IPS-18a (cell line): ENCODE measurements at regions not wholly inside any gene's neighbourhood (a gene's known extent, or its start where the extent isn't known, plus 50 kb on each side); places are given as distances from the start of the nearest gene placed in this dataset.

Experiments used
- H3K27ac ChIP-seq: one replicate; pipeline ENCODE4 v1.5.1; 2013; ENCODE audit warnings: low read length
- H3K27me3 ChIP-seq: one replicate; pipeline ENCODE4 v1.6.1; 2013; ENCODE audit warnings: mild to moderate bottlenecking, low read length; ENCODE audit not compliant: control insufficient read depth, insufficient read depth
- H3K36me3 ChIP-seq: one replicate; pipeline ENCODE4 v1.6.1; 2013; ENCODE audit warnings: low read depth, low read length; ENCODE audit not compliant: control insufficient read depth
- H3K4me1 ChIP-seq: one replicate; pipeline ENCODE4 v1.6.1; 2013; ENCODE audit warnings: low read depth, low read length; ENCODE audit not compliant: control insufficient read depth
- H3K4me3 ChIP-seq: one replicate; pipeline ENCODE4 v1.5.1; 2013; ENCODE audit warnings: low read length
- H3K9ac ChIP-seq: one replicate; pipeline ENCODE4 v1.6.1; 2013; ENCODE audit warnings: mild to moderate bottlenecking, low read length, moderate library complexity
- H3K9me3 ChIP-seq: one replicate; pipeline ENCODE4 v1.6.1; 2013; ENCODE audit warnings: low read depth, low read length; ENCODE audit not compliant: control insufficient read depth

GRCh38 chr18:75554644-75555185, 127.2 kb upstream of the SMIM21 start:
- H3K9me3 ChIP-seq = no peaks in the 10 kb centered on the region
- H3K36me3 ChIP-seq = no peaks in the 10 kb centered on the region
- H3K9ac ChIP-seq = no peak overlapping the region
- no peak overlapping the region for H3K27ac ChIP-seq
- no peak overlapping the region for H3K4me3 ChIP-seq
- H3K4me1 ChIP-seq = peaks cover 8% of the 10 kb centered on the region
- no peaks in the 10 kb centered on the region for H3K27me3 ChIP-seq

GRCh38 chr18:75554176-75554575, 126.7 kb upstream of the SMIM21 start:
- H3K27me3 ChIP-seq = no peaks in the 10 kb centered on the region
- H3K9ac ChIP-seq = no peak overlapping the region
- H3K27ac ChIP-seq = no peak overlapping the region
- no peaks in the 10 kb centered on the region for H3K36me3 ChIP-seq
- H3K4me1 ChIP-seq = peaks cover 8% of the 10 kb centered on the region
- H3K4me3 ChIP-seq = no peak overlapping the region
- H3K9me3 ChIP-seq = no peaks in the 10 kb centered on the region

GRCh38 chr18:75553021-75553420, 125.5 kb upstream of the SMIM21 start:
- Histone ChIP-seq H3K9me3 (no peaks in the 10 kb centered on the region), H3K36me3 (no peaks in the 10 kb centered on the region), H3K4me1 (peaks cover 8% of the 10 kb centered on the region), H3K4me3 (no peak overlapping the region), H3K9ac (no peak overlapping the region), H3K27me3 (no peaks in the 10 kb centered on the region), H3K27ac (no peak overlapping the region)

- Histone ChIP-seq H3K27ac (no peak overlapping the region), H3K9ac (no peak overlapping the region), H3K4me1 (peaks cover 8% of the 10 kb centered on the region), H3K36me3 (no peaks in the 10 kb centered on the region), H3K9me3 (no peaks in the 10 kb centered on the region), H3K4me3 (no peak overlapping the region), H3K27me3 (no peaks in the 10 kb centered on the region)
Observed at GRCh38 chr18:75551071-75551470, 123.6 kb upstream of the SMIM21 start.

- H3K9me3 ChIP-seq = no peaks in the 10 kb centered on the region
- H3K27ac ChIP-seq = no peak overlapping the region
- H3K36me3 ChIP-seq = no peaks in the 10 kb centered on the region
- H3K4me1 ChIP-seq = no peaks in the 10 kb centered on the region
- H3K27me3 ChIP-seq = no peaks in the 10 kb centered on the region
- no peak overlapping the region for H3K4me3 ChIP-seq
- H3K9ac ChIP-seq = no peak overlapping the region
Observed at GRCh38 chr18:75548353-75548905, 120.9 kb upstream of the SMIM21 start.

GRCh38 chr18:75546964-75547363, 119.5 kb upstream of the SMIM21 start:
- Histone ChIP-seq H3K9ac (no peak overlapping the region), H3K4me1 (no peaks in the 10 kb centered on the region), H3K4me3 (no peak overlapping the region), H3K9me3 (no peaks in the 10 kb centered on the region), H3K36me3 (no peaks in the 10 kb centered on the region), H3K27ac (no peak overlapping the region), H3K27me3 (no peaks in the 10 kb centered on the region)

- Histone ChIP-seq H3K9me3 (no peaks in the 10 kb centered on the region), H3K36me3 (no peaks in the 10 kb centered on the region), H3K27me3 (no peaks in the 10 kb centered on the region), H3K4me3 (no peak overlapping the region), H3K4me1 (no peaks in the 10 kb centered on the region), H3K9ac (no peak overlapping the region), H3K27ac (no peak overlapping the region)
Observed at GRCh38 chr18:75545189-75545588, 117.7 kb upstream of the SMIM21 start.

- Histone ChIP-seq H3K27ac (no peak overlapping the region), H3K4me1 (no peaks in the 10 kb centered on the region), H3K9me3 (no peaks in the 10 kb centered on the region), H3K4me3 (no peak overlapping the region), H3K36me3 (no peaks in the 10 kb centered on the region), H3K27me3 (no peaks in the 10 kb centered on the region), H3K9ac (no peak overlapping the region)
Observed at GRCh38 chr18:75544496-75544895, 117.0 kb upstream of the SMIM21 start.

GRCh38 chr18:75544051-75544481, 116.6 kb upstream of the SMIM21 start:
- no peaks in the 10 kb centered on the region for H3K9me3 ChIP-seq
- no peaks in the 10 kb centered on the region for H3K27me3 ChIP-seq
- no peaks in the 10 kb centered on the region for H3K4me1 ChIP-seq
- no peak overlapping the region for H3K9ac ChIP-seq
- no peak overlapping the region for H3K27ac ChIP-seq
- H3K36me3 ChIP-seq = no peaks in the 10 kb centered on the region
- H3K4me3 ChIP-seq = no peak overlapping the region

- Histone ChIP-seq H3K4me1 (no peaks in the 10 kb centered on the region), H3K9ac (no peak overlapping the region), H3K27me3 (no peaks in the 10 kb centered on the region), H3K4me3 (no peak overlapping the region), H3K9me3 (no peaks in the 10 kb centered on the region), H3K36me3 (no peaks in the 10 kb centered on the region), H3K27ac (no peak overlapping the region)
Observed at GRCh38 chr18:75538727-75539126, 111.2 kb upstream of the SMIM21 start.

GRCh38 chr18:75533950-75534349, 106.4 kb upstream of the SMIM21 start:
- Histone ChIP-seq H3K4me3 (no peak overlapping the region), H3K9me3 (no peaks in the 10 kb centered on the region), H3K9ac (no peak overlapping the region), H3K27ac (no peak overlapping the region), H3K27me3 (no peaks in the 10 kb centered on the region), H3K36me3 (no peaks in the 10 kb centered on the region), H3K4me1 (no peaks in the 10 kb centered on the region)

GRCh38 chr18:75533209-75533608, 105.7 kb upstream of the SMIM21 start:
- no peak overlapping the region for H3K4me3 ChIP-seq
- H3K9ac ChIP-seq = no peak overlapping the region
- no peaks in the 10 kb centered on the region for H3K4me1 ChIP-seq
- H3K36me3 ChIP-seq = no peaks in the 10 kb centered on the region
- no peaks in the 10 kb centered on the region for H3K27me3 ChIP-seq
- no peaks in the 10 kb centered on the region for H3K9me3 ChIP-seq
- no peak overlapping the region for H3K27ac ChIP-seq
